Activated CD4-positive, CD25-positive, alpha-beta regulatory T cell treated with anti-CD3 and anti-CD28 coated beads, Interleukin-2, amount 50 U/mL, for 24 hours (primary cell): ENCODE measurements at regions not wholly inside any gene's neighbourhood (a gene's known extent, or its start where the extent isn't known, plus 50 kb on each side); places are given as distances from the start of the nearest gene placed in this dataset.
A peak's percentile ranks its signal among the peaks of the same experiment; 100 is the strongest.

Experiments used
- ATAC-seq, 2 donors: fragments of 150-1000 bp; cut with Tn5 transposase; one replicate each; pipeline ENCODE4 v1.10.0; 2021; ENCODE audit warnings: mild to moderate bottlenecking in 1 of 2, moderate library complexity in 1 of 2

- no peak for ATAC-seq
Measured at GRCh38 chr7:115447495-115447894, 525.6 kb downstream of the MDFIC start.

GRCh38 chr7:115441033-115441432 lies 519.1 kb downstream of the MDFIC start:
- no peak for ATAC-seq

GRCh38 chr7:115435178-115435577 lies 513.3 kb downstream of the MDFIC start:
- ATAC-seq: no peak

GRCh38 chr7:115429918-115430317 lies 508.0 kb downstream of the MDFIC start:
- no peak for ATAC-seq

- no peak for ATAC-seq
Measured at GRCh38 chr7:115417662-115418061, 495.8 kb downstream of the MDFIC start.

GRCh38 chr7:115410972-115411686 lies 489.2 kb downstream of the MDFIC start:
- no peak for ATAC-seq

GRCh38 chr7:115410434-115410820 lies 488.5 kb downstream of the MDFIC start:
- ATAC-seq: no peak

- no peak for ATAC-seq
Measured at GRCh38 chr7:115409682-115410433, 488.0 kb downstream of the MDFIC start.

- ATAC-seq: no peak
Measured at GRCh38 chr7:115406219-115406618, 484.3 kb downstream of the MDFIC start.

- ATAC-seq: no peak
Measured at GRCh38 chr7:115387137-115387536, 465.2 kb downstream of the MDFIC start.

- ATAC-seq: no peak
Measured at GRCh38 chr7:115379321-115379720, 457.4 kb downstream of the MDFIC start.

- ATAC-seq: no peak
Measured at GRCh38 chr7:115368998-115369397, 447.1 kb downstream of the MDFIC start.

- no peak for ATAC-seq
Measured at GRCh38 chr7:115363916-115364315, 442.0 kb downstream of the MDFIC start.

GRCh38 chr7:115359955-115360354 lies 438.1 kb downstream of the MDFIC start:
- ATAC-seq: peak; percentile 48 to 56

GRCh38 chr7:115359119-115359518 lies 437.2 kb downstream of the MDFIC start:
- peak; percentile 13 to 17 for ATAC-seq

GRCh38 chr7:115357703-115357999 lies 435.8 kb downstream of the MDFIC start:
- no peak for ATAC-seq

- ATAC-seq: no peak
Measured at GRCh38 chr7:115356999-115357702, 435.3 kb downstream of the MDFIC start.

- no peak for ATAC-seq
Measured at GRCh38 chr7:115356139-115356746, 434.3 kb downstream of the MDFIC start.

GRCh38 chr7:115354925-115355324 lies 433.0 kb downstream of the MDFIC start:
- ATAC-seq: no peak

GRCh38 chr7:115352375-115352774 lies 430.5 kb downstream of the MDFIC start:
- ATAC-seq: no peak

GRCh38 chr7:115350764-115351163 lies 428.9 kb downstream of the MDFIC start:
- no peak for ATAC-seq

GRCh38 chr7:115349635-115350034 lies 427.7 kb downstream of the MDFIC start:
- no peak for ATAC-seq

GRCh38 chr7:115346685-115347084 lies 424.8 kb downstream of the MDFIC start:
- no peak for ATAC-seq
